ENCODE measurements at regions not wholly inside any gene's neighbourhood (a gene's known extent, or its start where the extent isn't known, plus 50 kb on each side); places are given as distances from the start of the nearest gene placed in this dataset.
A peak's percentile ranks its signal among the peaks of the same experiment; 100 is the strongest.

- TF ChIP-seq, protein P1, sequence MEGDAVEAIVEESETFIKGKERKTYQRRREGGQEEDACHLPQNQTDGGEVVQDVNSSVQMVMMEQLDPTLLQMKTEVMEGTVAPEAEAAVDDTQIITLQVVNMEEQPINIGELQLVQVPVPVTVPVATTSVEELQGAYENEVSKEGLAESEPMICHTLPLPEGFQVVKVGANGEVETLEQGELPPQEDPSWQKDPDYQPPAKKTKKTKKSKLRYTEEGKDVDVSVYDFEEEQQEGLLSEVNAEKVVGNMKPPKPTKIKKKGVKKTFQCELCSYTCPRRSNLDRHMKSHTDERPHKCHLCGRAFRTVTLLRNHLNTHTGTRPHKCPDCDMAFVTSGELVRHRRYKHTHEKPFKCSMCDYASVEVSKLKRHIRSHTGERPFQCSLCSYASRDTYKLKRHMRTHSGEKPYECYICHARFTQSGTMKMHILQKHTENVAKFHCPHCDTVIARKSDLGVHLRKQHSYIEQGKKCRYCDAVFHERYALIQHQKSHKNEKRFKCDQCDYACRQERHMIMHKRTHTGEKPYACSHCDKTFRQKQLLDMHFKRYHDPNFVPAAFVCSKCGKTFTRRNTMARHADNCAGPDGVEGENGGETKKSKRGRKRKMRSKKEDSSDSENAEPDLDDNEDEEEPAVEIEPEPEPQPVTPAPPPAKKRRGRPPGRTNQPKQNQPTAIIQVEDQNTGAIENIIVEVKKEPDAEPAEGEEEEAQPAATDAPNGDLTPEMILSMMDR (conservative IDR thresholded peaks at IDR 0.05), result no peak
- Histone ChIP-seq H2BK15ac (ENCODE audit: low read depth, low read length) (no peak overlapping the region), H3K18ac (ENCODE audit: insufficient read length, low read depth, low read length) (no peak overlapping the region), H3K23ac (ENCODE audit: insufficient read length, low read depth, low read length) (no peak overlapping the region), H3K14ac (ENCODE audit: insufficient read depth, low read length) (no peak overlapping the region), H4K20me1 (ENCODE audit: control insufficient read depth, insufficient read depth, insufficient read length) (no peaks in the 10 kb centered on the region), H3K79me2 (ENCODE audit: insufficient read depth, low read length) (no peaks in the 10 kb centered on the region; the same call in 1 of the 2 replicates), H3K56ac (ENCODE audit: insufficient read length, low read depth, low read length) (no peak overlapping the region), H3K4me2 (ENCODE audit: insufficient read depth, insufficient read length, low read length) (no peak overlapping the region), H3K27ac (ENCODE audit: insufficient read length, low read depth, low read length) (no peak overlapping the region), H2AFZ (ENCODE audit: low read length) (no peak overlapping the region), H2AK5ac (ENCODE audit: insufficient read length, low read length) (no peak overlapping the region), H3K4ac (ENCODE audit: low read depth, low read length) (no peak overlapping the region), H3K27me3 (ENCODE audit: insufficient read depth, low read length) (no peaks in the 10 kb centered on the region), H4K5ac (ENCODE audit: insufficient read length, low read depth, low read length) (no peak overlapping the region), H3K23me2 (ENCODE audit: insufficient read length, low read depth, low read length, poor library complexity, severe bottlenecking) (no peaks in the 10 kb centered on the region), H2BK12ac (ENCODE audit: insufficient read length, low read depth, low read length) (no peak overlapping the region), H3K9ac (ENCODE audit: extremely low read depth, insufficient read length, low read length) (no peak overlapping the region), H2BK120ac (ENCODE audit: low read depth, low read length, poor library complexity, severe bottlenecking) (no peak overlapping the region), H2BK20ac (ENCODE audit: low read depth, low read length, poor library complexity, severe bottlenecking) (no peak overlapping the region), H4K91ac (ENCODE audit: insufficient read length, low read depth, low read length) (no peak overlapping the region), H3T11ph (ENCODE audit: low read length) (no peak overlapping the region), H4K8ac (replicated peaks; ENCODE audit: insufficient read length, low read depth, low read length) (no peak overlapping the region), H3K79me1 (ENCODE audit: insufficient read depth, low read depth, low read length, poor library complexity, severe bottlenecking) (no peaks in the 10 kb centered on the region), H3K4me1 (ENCODE audit: insufficient read depth, low read length) (peaks cover 20% of the 10 kb centered on the region), H3K9me3 (ENCODE audit: control insufficient read depth, low read depth, low read length) (no peaks in the 10 kb centered on the region), H2BK5ac (ENCODE audit: insufficient read length, low read length) (no peak overlapping the region)
- peak overlapping the region in 2 of 3 experiments; percentile 6 to 59; a peak in 3 of 7 replicates for H3K27ac Mint-ChIP-seq
- no peaks in the 10 kb centered on the region for H3K9me3 Mint-ChIP-seq
- peaks cover 64 to 68% of the 10 kb centered on the region in 2 experiments for H3K4me1 Mint-ChIP-seq
- H3K36me3 Mint-ChIP-seq (ENCODE audit: insufficient read depth in 1 of 3, low read depth in 3 of 3), result peaks cover 0 to 4% (median 0%) of the 10 kb centered on the region in 3 experiments; a peak in 1 of 7 replicates
- peak overlapping the region in 1 of 2 experiments; percentile 4; a peak in 1 of 5 replicates for H3K4me3 Mint-ChIP-seq
- peak; percentile 81 for DNase-seq
- peaks cover 15% of the 10 kb centered on the region for H3K27me3 Mint-ChIP-seq (ENCODE audit: low read depth)
- WGBS (ENCODE audit: extremely low coverage, insufficient read length, low lambda C conversion rate), result no CpG with 5 or more reads among the region's 4 CpGs
These were observed 221.6 kb upstream of the POU3F1 start for GRCh38 chr1:38268226-38268625.

All from H9 (cell line).